ENCODE measurements at regions not wholly inside any gene's neighbourhood (a gene's known extent, or its start where the extent isn't known, plus 50 kb on each side); places are given as distances from the start of the nearest gene placed in this dataset.

DNA sequence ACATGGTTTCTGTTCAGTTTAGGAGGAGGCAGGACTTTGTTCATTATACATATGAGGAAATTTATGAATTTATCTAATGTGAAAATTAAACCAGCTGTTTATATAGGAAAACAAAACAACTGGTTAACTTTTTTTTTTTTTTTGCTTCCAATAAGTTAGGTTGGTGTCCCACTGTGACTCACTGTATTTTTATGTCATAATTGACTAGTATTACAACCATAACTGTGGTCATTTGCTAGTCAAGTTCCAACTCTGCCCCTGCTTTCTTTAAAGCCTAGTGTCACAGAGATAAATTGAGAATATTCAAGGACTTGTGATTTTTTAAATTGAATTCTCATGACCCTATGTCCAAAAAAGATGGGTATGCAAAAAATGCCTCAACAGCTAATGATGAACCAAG lies 227.7 kb downstream of the BCAT1 start:
- no peak for DNase-seq

DNA sequence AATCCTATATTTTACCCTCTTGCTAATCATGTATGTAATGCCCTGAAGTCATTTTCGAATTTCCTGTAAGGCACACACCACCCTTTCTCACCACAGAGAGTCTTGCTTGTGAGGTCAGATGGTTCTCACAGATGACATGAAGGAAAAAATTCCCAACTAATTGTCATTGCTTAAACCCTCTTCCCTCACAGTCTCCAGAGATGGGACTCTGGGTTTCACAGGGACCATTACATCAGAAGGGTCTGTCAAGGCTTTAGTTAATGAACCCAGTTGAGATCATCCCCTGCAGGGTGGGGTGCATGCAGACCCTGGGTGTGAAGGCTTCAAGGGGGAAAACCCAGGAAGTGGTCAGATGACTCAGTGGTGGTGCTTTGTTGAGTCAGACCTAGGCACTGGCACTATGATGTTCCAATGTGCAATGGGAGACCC lies 229.6 kb downstream of the BCAT1 start:
- DNase-seq: no peak

DNA sequence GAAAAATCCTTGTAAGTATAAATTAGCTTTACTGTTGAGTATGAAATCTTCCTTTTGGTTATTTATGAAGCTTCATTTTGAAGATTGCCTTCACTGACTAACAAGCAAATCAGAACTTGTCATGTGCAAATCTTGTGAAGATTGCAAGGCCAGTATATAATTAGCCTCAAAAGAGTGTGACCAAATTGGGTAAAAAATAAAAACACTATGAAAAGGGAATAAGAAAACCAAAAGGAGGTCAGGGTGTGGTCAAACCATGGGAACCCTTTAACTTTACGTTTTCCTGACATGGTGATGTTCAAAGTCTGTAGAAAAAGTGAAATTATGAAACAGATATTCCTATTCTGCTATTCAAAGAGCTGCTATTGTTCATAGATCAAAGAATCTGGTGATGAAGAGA lies 230.3 kb downstream of the BCAT1 start:
- no peak for DNase-seq

DNA sequence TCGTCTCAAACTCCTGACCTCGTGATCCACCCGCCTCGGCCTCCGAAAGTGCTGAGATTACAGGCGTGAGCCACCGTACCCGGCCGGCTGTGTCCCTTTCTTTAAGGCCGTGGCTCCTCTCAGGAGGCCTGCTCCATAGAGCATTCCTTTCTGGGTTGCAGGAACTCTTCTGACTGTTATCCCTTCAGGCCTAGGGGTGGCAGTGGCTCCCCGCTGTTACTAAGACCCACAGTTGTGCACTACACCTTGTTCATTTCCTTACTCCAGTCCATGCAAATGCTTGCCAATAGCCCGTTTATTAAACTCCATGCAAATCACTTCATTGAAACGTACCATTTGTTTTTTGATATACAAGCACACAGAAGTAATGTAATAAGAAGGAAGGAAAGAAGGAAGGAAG lies 234.7 kb downstream of the BCAT1 start:
- DNase-seq: no peak

DNA sequence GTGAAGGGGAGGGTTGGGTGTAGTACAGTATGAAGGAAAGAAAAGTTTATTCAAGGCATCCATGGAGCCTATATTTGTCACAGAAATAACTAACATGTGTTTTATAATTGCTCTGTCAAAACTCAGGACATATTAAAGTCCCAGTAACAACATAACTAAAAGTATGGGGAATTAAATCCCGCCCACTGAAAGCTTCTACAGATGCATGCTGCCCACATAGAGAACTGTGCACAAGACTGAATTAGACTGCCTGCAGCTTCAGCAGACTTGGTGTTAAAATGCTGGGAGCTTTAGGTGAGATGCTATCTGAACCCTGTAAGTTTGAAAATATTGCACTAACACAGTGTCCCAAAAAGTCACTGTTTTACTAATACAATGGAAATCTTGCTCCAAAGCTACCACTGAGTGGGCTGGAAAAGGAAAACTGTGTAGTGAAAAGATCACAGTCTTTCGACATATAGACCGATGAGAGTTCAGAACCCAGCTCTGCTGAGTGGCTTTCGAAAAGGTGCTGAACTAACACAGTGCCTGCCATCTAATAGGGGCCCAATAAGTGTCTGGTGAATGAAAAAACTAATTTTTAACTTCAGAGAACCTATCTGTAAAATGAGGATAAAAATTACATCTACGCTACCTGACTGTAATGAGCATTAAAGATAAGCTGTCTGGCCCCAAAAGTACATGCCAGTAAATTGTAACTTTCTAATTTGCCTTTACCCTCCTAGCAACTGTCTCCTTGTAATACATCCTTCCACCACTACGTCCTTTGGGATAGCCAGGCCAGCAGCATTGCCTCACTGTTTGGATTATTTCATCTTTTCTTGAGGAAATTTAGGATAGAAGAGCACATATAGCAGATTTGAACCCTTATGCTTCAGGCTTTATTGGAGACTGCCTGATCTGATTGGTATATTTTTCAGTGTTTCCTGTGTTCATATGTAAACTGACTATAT lies 237.6 kb downstream of the BCAT1 start:
- no peak for DNase-seq

DNA sequence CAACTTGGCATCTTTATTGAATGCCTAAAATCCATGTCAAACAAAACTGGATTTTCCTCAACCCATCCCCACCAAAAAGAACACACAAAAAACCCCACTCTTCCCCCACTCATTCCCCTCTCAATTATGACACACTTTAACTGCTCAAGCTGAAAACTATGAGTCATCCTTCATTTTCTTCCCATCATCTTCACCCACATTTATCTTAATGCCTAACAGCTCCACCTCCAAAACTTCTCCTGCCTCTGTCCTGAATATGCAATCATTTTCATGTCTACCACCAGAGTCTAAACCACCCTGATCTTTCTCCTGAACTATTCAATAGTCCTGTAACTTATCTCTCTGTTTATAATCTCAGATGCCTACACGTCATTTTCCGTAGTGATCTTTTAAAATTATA lies 239.7 kb downstream of the BCAT1 start:
- DNase-seq: no peak

DNA sequence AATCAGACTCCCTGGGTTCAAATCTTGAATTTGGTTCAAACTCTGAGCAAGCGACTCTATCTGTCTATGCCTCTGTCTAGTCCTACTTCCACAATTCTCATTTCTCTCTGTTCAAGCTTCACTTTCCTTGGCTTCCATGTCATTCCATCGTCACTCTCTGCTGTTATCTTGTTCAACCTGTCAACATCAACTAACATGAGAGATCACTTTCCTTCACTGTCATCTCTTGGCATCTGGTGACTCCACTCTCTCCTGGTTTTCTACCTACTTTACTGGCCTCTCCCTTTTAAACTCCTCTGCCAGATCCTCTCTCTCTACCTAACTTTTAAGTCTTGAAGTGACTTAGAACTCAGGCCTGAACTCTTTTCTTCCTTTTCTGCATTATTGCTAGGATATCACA lies 240.2 kb downstream of the BCAT1 start:
- no peak for DNase-seq

DNA sequence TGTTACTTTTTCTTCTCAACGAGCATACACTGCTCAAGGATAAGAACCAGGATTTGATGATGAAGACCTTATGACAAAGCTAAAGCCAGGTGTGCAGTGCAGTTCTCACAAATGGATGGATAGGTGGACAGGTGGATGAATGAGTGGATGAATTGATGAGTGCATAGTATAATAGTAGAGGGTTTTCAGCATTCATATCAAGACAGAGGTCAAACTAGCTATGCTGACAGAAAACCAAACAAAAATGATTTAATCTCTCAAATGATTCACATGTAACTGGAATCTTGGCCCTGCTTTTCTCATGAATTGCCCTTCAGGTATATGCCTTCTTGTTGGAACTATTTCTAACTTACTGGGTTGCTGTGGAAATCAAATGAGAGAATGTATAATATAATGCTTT lies 240.9 kb downstream of the BCAT1 start:
- no peak for DNase-seq

DNA sequence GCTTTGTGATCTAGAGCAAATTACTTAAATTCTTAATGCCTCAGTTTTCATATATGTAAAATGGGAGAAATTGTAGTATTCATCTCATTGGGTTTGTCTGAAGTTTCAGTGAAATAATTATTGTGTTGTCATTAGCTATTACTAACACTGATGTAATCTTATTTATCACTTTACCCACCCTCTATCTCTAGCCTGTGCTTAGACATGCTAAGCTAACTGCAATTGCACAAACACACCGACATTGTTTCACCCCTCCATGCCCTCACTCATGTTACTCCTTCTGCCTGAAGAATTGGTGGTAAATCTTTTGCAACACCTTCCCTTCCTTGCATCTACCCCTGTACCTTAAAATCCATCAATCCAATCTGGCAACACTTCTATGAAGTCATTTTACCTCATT lies 241.6 kb downstream of the BCAT1 start:
- no peak for DNase-seq

DNA sequence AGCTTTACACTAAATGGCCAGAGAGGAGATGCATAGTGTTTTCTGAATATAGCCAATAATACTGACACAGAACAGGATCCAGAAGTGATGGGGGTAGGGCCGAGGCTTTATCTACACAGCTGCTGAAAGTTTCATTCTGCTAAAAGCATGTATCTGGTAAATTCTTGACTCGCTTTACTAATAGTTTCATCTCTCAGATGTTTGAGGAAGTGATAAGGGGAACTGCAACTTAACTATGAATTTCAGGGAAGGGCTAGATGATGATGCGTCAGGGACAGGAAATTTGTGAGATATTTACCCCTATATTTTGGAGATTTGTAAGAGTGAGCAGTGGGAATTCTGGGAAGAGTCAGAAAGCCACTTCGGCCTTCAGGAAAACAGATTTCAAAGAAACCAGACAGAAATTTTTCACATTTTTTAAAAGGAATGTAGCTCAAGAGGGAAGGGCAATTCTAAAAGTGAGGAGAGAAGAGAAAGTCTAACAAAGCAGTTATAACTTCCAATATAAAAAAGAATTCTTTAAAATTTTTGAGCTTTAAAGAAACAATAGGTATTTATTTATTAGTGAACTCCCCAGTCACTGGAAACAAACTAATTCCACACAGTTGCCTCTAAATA lies 243.1 kb downstream of the BCAT1 start:
- no peak for DNase-seq

DNA sequence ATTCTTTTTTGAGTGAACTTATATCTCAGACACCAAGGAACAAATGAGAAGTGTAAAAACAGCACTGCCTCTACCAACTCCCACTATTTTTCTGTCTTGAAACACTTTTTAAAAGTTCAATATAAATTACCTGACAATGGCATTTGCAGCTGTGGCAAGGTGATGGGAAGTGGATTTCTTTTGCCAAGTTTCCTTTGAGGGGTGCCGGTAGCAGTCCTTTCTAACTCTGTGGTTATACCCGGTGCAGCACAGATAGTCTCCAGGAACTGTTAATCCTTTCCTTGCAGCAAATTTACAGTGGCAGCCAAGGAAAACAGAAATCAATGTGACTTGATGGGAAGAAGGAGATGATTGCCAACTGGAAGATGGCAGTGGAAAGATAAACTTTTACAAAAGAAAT lies 243.7 kb downstream of the BCAT1 start:
- no peak for DNase-seq

DNA sequence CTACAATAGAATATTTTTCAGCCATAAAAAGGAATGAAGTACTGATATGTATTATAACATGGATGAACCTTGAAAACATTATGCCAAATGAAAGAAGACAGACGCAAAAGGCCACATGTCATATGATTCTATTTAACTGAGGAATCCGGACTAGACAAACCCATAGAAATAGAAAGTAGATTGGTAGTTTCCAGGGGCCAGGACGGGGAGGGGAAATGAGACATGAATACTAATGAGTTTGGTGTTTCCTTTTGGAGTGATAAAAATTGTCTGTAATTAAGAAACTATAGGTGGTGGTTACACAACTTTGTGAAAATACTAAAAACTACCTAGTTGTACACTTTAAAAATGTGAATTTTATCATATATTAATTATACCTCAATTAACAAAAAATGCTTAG lies 247.6 kb downstream of the BCAT1 start:
- no peak for DNase-seq

DNA sequence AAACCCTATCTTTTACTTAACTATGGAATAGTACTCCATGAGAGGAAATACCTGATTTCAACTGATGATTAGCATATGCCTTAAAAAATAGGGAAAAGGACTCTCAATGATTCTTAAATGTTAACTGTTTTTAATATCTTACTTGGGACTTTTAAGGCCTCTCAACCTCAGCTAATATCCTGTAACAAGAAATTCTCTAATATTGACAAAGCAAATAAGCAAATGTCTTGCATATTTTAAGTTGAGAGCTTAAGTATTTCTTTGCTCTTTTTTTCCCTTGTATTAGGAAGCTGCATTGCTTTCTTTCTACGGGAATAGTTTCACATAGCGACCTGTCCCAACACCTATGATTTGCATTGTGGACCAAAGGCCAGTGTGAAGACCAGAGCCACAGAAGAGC lies 249.9 kb downstream of the BCAT1 start:
- DNase-seq: no peak

DNA sequence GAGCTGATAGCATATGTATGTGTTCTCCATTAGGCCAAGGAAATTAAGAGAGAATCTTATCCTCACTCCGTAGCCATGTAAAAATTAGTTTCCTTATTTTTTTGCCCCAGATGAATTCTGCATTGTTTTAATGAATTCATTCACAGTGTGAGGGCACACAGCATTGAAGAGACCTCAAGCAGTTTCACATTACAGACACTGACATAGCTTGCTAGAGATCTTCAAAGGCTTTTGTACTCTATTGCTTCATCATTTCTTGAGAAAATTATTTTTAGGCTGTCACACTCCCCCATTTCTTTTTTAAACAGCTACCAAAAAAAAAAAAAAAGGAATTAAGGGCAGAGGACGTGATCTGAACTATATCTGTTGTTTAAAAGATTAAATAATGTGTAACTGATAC lies 251.1 kb downstream of the BCAT1 start:
- no peak for DNase-seq

DNA sequence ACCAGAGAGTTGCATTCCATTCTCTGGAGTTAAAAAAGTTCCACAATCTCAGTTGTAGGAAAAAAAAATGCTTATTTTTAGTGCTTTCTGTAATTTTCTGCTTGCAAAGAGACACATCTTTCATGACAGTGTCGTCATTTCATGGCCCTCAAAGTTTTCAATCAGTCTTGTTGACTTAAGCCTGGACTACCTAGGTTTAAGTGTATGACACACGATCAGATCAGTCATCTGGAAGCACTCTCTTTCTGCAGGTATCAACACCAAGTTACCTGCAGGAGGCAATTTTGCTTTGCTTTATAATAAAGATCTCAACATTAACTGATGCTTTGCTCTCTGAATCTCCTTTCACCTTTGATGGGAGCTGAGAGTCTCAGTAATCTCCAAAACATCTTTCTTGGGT lies 251.6 kb downstream of the BCAT1 start:
- DNase-seq: no peak

DNA sequence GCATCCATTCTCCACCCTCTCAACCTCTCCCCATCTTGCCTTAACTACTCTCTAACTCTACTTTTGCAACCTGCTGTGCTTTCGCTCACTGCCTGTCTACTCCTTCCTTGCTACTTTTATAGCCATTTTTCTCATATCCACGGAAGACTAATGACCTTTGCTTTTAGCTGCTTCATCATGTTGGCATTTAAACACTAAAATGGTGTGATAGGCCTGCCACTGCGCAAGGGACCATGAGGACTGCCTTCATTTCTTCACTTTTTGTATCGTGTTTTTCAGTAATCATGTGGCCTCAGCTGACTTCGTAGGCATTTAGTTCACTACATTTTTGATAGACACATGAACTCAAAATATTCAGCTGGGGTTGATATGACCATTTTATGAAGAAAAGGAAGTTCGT lies 252.1 kb downstream of the BCAT1 start:
- no peak for DNase-seq

DNA sequence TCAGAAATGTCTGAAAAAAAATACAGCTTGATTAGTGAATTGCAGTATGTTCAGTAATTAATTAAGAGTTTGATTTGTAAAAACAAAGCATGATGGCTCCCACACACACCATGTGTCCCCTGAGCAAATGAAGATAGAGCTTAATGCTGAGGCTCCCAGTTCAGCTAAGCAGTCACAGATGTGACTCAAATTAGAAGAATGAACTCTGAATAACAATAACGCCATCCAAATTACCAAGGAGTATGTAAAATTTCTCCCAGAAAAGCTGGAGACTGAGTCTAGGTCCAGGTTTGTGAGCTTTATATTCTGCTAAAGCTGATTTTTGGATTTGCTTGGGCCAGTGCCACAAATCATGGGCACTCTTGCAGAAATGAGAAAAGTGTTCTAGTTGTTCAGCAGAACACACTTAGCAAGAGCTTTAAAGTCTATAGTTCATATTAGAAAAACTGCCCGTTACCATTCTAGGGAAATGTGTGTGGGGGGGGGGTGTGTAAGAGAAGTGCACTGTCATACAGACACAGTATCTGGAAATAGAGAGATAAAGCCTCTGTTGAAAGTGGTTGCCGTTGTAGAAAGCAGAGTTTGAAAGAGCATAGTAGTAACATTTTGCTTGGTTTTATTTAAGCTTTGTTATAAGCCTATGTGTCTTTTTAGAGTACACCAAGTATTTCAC lies 253.1 kb downstream of the BCAT1 start:
- no peak for DNase-seq

DNA sequence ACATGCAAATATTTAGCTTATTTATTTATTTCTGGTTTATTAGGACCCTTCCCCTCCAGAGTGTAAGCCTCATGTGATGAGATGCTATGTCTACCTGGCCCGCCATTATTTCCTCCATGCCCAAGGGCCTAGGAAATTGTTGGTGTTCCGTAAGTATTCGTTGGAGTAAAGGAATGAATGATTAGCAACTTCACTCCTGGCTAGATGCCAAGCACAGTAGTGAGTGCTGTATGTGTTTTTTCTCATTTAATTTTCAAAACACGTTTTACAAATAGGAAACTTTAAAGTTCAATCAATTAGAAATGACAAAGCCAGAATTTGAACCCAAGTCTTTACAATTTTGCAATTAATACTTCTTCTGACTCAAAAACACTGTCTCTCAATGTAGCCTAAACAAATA lies 253.8 kb downstream of the BCAT1 start:
- DNase-seq: no peak

DNA sequence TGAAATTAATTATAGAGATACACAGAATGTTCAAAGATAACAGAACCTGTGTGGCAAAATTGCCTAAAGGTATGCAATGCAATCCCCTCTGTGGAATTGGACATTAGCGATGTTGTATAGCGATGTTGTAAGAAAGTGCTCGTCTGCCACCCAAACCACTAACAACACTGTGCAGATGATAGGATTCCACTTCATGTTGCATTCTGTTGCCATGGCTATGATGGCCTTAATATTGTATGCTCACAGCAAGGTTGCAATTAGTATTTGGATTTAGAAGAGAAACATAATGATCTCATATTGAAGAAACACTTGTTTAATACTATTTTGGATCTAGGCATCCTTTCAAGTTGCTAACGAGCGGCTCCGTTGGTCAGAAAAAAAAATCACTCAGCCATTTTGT lies 260.3 kb downstream of the BCAT1 start:
- no peak for DNase-seq

DNA sequence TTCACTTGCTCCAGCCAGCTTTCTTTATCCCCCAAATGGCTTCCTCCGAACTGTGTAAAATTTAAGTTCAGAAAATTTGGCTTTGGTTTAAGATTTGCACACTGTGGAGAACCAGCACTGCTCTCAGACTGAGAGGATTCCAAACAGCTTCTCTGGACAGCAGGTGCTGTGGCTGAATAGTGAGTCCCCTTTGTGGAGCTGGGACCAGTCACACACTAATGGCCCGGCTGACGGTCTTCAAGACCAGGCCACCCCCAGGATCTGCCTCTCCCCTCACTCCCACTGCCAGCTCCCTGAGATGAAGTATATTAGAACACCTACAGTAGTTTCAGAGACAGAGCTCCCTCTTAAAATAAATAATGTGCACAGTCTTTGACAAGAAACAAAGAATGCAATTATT lies 267.3 kb downstream of the BCAT1 start:
- no peak for DNase-seq

DNA sequence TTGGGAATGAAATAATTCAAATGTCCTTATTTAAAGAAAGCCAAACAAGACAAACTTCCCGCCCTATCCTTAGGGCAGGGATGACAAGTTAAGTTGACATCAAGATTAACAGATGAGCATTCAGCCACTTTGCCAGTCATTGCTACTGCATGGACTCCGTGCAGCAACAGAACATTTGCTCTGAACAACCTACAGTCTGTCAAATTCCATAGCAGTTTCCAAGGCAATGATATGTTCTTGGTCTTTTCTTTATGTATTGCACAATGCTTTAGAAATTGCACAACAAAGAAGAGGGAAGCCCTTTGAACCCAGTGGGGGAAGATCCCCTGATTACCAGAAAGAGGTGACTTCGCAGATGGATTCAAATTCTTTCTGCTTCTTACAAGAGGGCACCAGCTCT lies 269.8 kb downstream of the BCAT1 start:
- no peak for DNase-seq

DNA sequence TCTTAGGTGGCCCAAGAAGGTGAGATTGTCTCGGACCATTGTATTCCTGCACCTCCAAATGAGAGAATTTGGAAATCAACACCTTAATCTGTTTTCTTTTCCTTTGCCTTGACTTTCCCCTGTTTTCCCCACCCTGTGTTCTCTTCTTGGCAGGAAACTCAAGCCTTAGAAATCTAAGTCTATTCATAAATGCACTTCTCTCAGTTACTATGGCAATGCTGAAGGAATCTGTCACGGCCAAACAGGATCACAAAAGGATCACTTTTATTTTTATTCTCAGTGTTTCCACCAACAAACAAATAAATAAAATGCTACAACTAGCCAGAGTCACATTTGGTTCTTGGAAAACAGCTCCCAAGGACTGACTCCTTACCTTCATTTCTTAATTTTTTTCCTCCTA lies 270.5 kb downstream of the BCAT1 start:
- DNase-seq: no peak

DNA sequence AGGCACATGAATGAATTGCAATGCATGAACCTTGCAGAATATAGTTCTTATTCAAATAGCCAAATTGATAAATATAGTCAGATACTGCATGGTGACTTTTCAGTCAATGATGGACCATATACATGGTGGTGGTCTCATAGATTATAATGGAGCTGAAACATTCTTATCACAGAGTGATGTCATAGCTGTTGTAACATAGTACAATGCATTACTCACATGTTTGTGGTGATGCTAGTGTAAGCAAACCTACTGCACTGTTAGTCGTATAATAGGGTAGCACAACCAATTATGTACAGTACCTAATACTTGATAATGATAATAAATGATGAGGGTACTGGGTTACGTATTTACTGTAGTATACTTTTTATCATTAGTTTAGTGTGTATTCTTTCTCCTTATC lies 280.3 kb downstream of the BCAT1 start:
- no peak for DNase-seq
